ENCODE measurements at regions not wholly inside any gene's neighbourhood (a gene's known extent, or its start where the extent isn't known, plus 50 kb on each side); places are given as distances from the start of the nearest gene placed in this dataset.

- Histone ChIP-seq H3K27me3 (ENCODE audit: insufficient read depth, low read length, poor library complexity) (no peaks in the 10 kb centered on the region), H3K4me3 (ENCODE audit: low read length) (no peak overlapping the region), H3K36me3 (ENCODE audit: control insufficient read depth, insufficient read depth, low read length) (no peaks in the 10 kb centered on the region), H3K18ac (ENCODE audit: low read length) (no peak overlapping the region), H2BK120ac (ENCODE audit: low read depth, low read length) (no peak overlapping the region), H3K9ac (ENCODE audit: low read length) (no peak overlapping the region), H3K4me1 (ENCODE audit: control insufficient read depth, low read depth, low read length) (peaks cover 5% of the 10 kb centered on the region), H3K23ac (ENCODE audit: low read length) (no peak overlapping the region), H2BK15ac (replicated peaks; ENCODE audit: low read depth) (no peak overlapping the region), H4K8ac (ENCODE audit: low read depth, low read length) (no peak overlapping the region), H2BK5ac (ENCODE audit: low read length) (no peak overlapping the region), H3K4me2 (ENCODE audit: low read length) (no peak overlapping the region), H3K27ac (ENCODE audit: low read depth, low read length) (no peak overlapping the region), H3K56ac (ENCODE audit: low read length) (no peak overlapping the region), H2AK5ac (ENCODE audit: low read length) (no peak overlapping the region), H3K4ac (ENCODE audit: low read depth, low read length) (no peak overlapping the region), H3K79me2 (ENCODE audit: control insufficient read depth, insufficient read depth, low read length) (no peaks in the 10 kb centered on the region), H3K79me1 (ENCODE audit: low read length) (no peaks in the 10 kb centered on the region), H4K5ac (ENCODE audit: low read length) (no peak overlapping the region)
- DNase-seq = no peak
- WGBS (ENCODE audit: extremely low coverage, insufficient coverage, low lambda C conversion rate) = no CpG with 5 or more reads among the region's 9 CpGs
Observed at GRCh38 chr10:78299851-78300468, 266.3 kb downstream of the RPS24 start.

- H3K56ac ChIP-seq (ENCODE audit: low read length) = no peak overlapping the region
Observed at GRCh38 chr10:78300526-78300925, 266.9 kb downstream of the RPS24 start.

GRCh38 chr10:78301481-78301880 lies 267.8 kb downstream of the RPS24 start:
- WGBS (ENCODE audit: extremely low coverage, insufficient coverage, low lambda C conversion rate) = no CpG with 5 or more reads among the region's 10 CpGs
- no peak for DNase-seq

More at GRCh38 chr10:78300526-78300925, 266.9 kb downstream of the RPS24 start:
- Histone ChIP-seq H3K4me3 (ENCODE audit: low read length) (no peak overlapping the region), H3K27me3 (ENCODE audit: insufficient read depth, low read length, poor library complexity) (no peaks in the 10 kb centered on the region), H3K4me2 (ENCODE audit: low read length) (no peak overlapping the region), H2BK5ac (ENCODE audit: low read length) (no peak overlapping the region), H3K27ac (ENCODE audit: low read depth, low read length) (no peak overlapping the region), H3K9ac (ENCODE audit: low read length) (no peak overlapping the region), H4K5ac (ENCODE audit: low read length) (no peak overlapping the region), H2BK15ac (replicated peaks; ENCODE audit: low read depth) (no peak overlapping the region), H3K36me3 (ENCODE audit: control insufficient read depth, insufficient read depth, low read length) (no peaks in the 10 kb centered on the region), H3K18ac (ENCODE audit: low read length) (no peak overlapping the region), H3K79me2 (ENCODE audit: control insufficient read depth, insufficient read depth, low read length) (no peaks in the 10 kb centered on the region), H3K23ac (ENCODE audit: low read length) (no peak overlapping the region), H4K8ac (ENCODE audit: low read depth, low read length) (no peak overlapping the region), H3K4ac (ENCODE audit: low read depth, low read length) (no peak overlapping the region), H3K79me1 (ENCODE audit: low read length) (no peaks in the 10 kb centered on the region), H2BK120ac (ENCODE audit: low read depth, low read length) (no peak overlapping the region), H2AK5ac (ENCODE audit: low read length) (no peak overlapping the region), H3K4me1 (ENCODE audit: control insufficient read depth, low read depth, low read length) (peaks cover 5% of the 10 kb centered on the region)
- whole genome bisulfite sequencing (ENCODE audit: extremely low coverage, insufficient coverage, low lambda C conversion rate) = no CpG with 5 or more reads among the region's 2 CpGs
- DNase-seq = no peak

GRCh38 chr10:78301891-78302738 lies 268.5 kb downstream of the RPS24 start:
- H2BK120ac ChIP-seq (ENCODE audit: low read depth, low read length) = no peak overlapping the region
- no peak overlapping the region for H2BK5ac ChIP-seq (ENCODE audit: low read length)
- no peak overlapping the region for H2AK5ac ChIP-seq (ENCODE audit: low read length)
- no peaks in the 10 kb centered on the region for H3K27me3 ChIP-seq (ENCODE audit: insufficient read depth, low read length, poor library complexity)
- WGBS (ENCODE audit: extremely low coverage, insufficient coverage, low lambda C conversion rate) = no CpG with 5 or more reads among the region's 11 CpGs
- peak; percentile 57 for DNase-seq
- no peak overlapping the region for H3K4me2 ChIP-seq (ENCODE audit: low read length)
- H3K56ac ChIP-seq (ENCODE audit: low read length) = peak overlapping the region; percentile 76
- H3K79me1 ChIP-seq (ENCODE audit: low read length) = no peaks in the 10 kb centered on the region
- no peak overlapping the region for H2BK15ac ChIP-seq (replicated peaks; ENCODE audit: low read depth)
- H3K79me2 ChIP-seq (ENCODE audit: control insufficient read depth, insufficient read depth, low read length) = no peaks in the 10 kb centered on the region
- H4K8ac ChIP-seq (ENCODE audit: low read depth, low read length) = no peak overlapping the region
- no peak overlapping the region for H3K27ac ChIP-seq (ENCODE audit: low read depth, low read length)
- H3K23ac ChIP-seq (ENCODE audit: low read length) = no peak overlapping the region
- no peaks in the 10 kb centered on the region for H3K36me3 ChIP-seq (ENCODE audit: control insufficient read depth, insufficient read depth, low read length)
- H4K5ac ChIP-seq (ENCODE audit: low read length) = no peak overlapping the region
- H3K4me1 ChIP-seq (ENCODE audit: control insufficient read depth, low read depth, low read length) = peaks cover 5% of the 10 kb centered on the region
- peak overlapping the region; percentile 19 for H3K4ac ChIP-seq (ENCODE audit: low read depth, low read length)
- peak overlapping the region; percentile 8 for H3K18ac ChIP-seq (ENCODE audit: low read length)
- no peak overlapping the region for H3K4me3 ChIP-seq (ENCODE audit: low read length)
- no peak overlapping the region for H3K9ac ChIP-seq (ENCODE audit: low read length)

More at GRCh38 chr10:78301481-78301880, 267.8 kb downstream of the RPS24 start:
- no peak overlapping the region for H4K8ac ChIP-seq (ENCODE audit: low read depth, low read length)
- H2BK5ac ChIP-seq (ENCODE audit: low read length) = no peak overlapping the region
- no peak overlapping the region for H2AK5ac ChIP-seq (ENCODE audit: low read length)
- no peak overlapping the region for H2BK15ac ChIP-seq (replicated peaks; ENCODE audit: low read depth)
- H3K79me1 ChIP-seq (ENCODE audit: low read length) = no peaks in the 10 kb centered on the region
- no peak overlapping the region for H3K27ac ChIP-seq (ENCODE audit: low read depth, low read length)
- no peaks in the 10 kb centered on the region for H3K36me3 ChIP-seq (ENCODE audit: control insufficient read depth, insufficient read depth, low read length)
- H2BK120ac ChIP-seq (ENCODE audit: low read depth, low read length) = no peak overlapping the region
- H3K4me1 ChIP-seq (ENCODE audit: control insufficient read depth, low read depth, low read length) = peaks cover 5% of the 10 kb centered on the region
- H3K56ac ChIP-seq (ENCODE audit: low read length) = peak overlapping the region; percentile 62
- H3K79me2 ChIP-seq (ENCODE audit: control insufficient read depth, insufficient read depth, low read length) = no peaks in the 10 kb centered on the region
- H3K23ac ChIP-seq (ENCODE audit: low read length) = no peak overlapping the region
- no peak overlapping the region for H3K4me3 ChIP-seq (ENCODE audit: low read length)
- H3K18ac ChIP-seq (ENCODE audit: low read length) = no peak overlapping the region
- no peak overlapping the region for H4K5ac ChIP-seq (ENCODE audit: low read length)
- H3K4me2 ChIP-seq (ENCODE audit: low read length) = no peak overlapping the region
- no peaks in the 10 kb centered on the region for H3K27me3 ChIP-seq (ENCODE audit: insufficient read depth, low read length, poor library complexity)
- H3K4ac ChIP-seq (ENCODE audit: low read depth, low read length) = no peak overlapping the region
- H3K9ac ChIP-seq (ENCODE audit: low read length) = no peak overlapping the region

GRCh38 chr10:78302739-78302988 lies 269.0 kb downstream of the RPS24 start:
- Histone ChIP-seq H2AK5ac (ENCODE audit: low read length) (no peak overlapping the region), H3K4me1 (ENCODE audit: control insufficient read depth, low read depth, low read length) (peaks cover 5% of the 10 kb centered on the region), H3K36me3 (ENCODE audit: control insufficient read depth, insufficient read depth, low read length) (no peaks in the 10 kb centered on the region), H3K9ac (ENCODE audit: low read length) (peak overlapping the region; percentile 49), H3K27ac (ENCODE audit: low read depth, low read length) (peak overlapping the region; percentile 33), H4K5ac (ENCODE audit: low read length) (no peak overlapping the region), H2BK5ac (ENCODE audit: low read length) (no peak overlapping the region), H3K23ac (ENCODE audit: low read length) (no peak overlapping the region), H3K27me3 (ENCODE audit: insufficient read depth, low read length, poor library complexity) (no peaks in the 10 kb centered on the region), H3K79me1 (ENCODE audit: low read length) (no peaks in the 10 kb centered on the region), H3K4ac (ENCODE audit: low read depth, low read length) (no peak overlapping the region), H2BK15ac (replicated peaks; ENCODE audit: low read depth) (no peak overlapping the region), H3K56ac (ENCODE audit: low read length) (peak overlapping the region; percentile 76), H2BK120ac (ENCODE audit: low read depth, low read length) (no peak overlapping the region), H3K4me3 (ENCODE audit: low read length) (peak overlapping the region; percentile 0), H3K18ac (ENCODE audit: low read length) (peak overlapping the region; percentile 8), H4K8ac (ENCODE audit: low read depth, low read length) (no peak overlapping the region), H3K79me2 (ENCODE audit: control insufficient read depth, insufficient read depth, low read length) (no peaks in the 10 kb centered on the region), H3K4me2 (ENCODE audit: low read length) (peak overlapping the region; percentile 23)
- WGBS (ENCODE audit: extremely low coverage, insufficient coverage, low lambda C conversion rate) = no CpG with 5 or more reads among the region's 3 CpGs
- DNase-seq = no peak

Measured in mesendoderm (in vitro differentiated cells).